GM19468 (cell line): ENCODE measurements at regions not wholly inside any gene's neighbourhood (a gene's known extent, or its start where the extent isn't known, plus 50 kb on each side); places are given as distances from the start of the nearest gene placed in this dataset.
"Not testable (repeated sequence)": the region's sequence is repeated elsewhere in the genome, so short reads cannot be mapped to it uniquely, and the experiment has no call there.

Source experiments
- ATAC-seq: cut with Tn5 transposase; IDR thresholded peaks from one replicate; pipeline ENCODE4 v1.9.1; 2021; ENCODE audit warnings: mild to moderate bottlenecking, moderate library complexity, moderate number of reproducible peaks; ENCODE audit not compliant: unreplicated experiment; ENCODE audit errors: extremely low read depth

DNA sequence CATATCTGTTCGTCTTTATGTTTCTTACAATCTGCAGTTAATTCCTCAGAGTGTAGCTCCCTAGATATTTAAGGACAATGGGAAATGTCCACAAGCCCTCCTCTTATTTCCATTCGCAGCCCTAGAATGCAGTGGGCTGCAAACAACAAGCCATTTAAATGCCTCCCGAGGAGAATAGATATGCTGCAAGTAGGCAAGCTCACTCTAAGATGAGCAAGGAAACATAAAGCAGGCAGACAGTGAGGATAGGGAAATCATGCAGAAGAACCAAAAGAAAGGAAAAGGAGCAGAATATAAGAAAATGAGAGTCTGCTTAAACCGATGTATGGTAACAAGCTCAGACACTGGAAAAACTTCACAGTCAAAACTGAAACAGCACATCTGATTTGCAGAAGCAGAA lies 561.9 kb downstream of the GBE1 start:
- no peak for ATAC-seq

DNA sequence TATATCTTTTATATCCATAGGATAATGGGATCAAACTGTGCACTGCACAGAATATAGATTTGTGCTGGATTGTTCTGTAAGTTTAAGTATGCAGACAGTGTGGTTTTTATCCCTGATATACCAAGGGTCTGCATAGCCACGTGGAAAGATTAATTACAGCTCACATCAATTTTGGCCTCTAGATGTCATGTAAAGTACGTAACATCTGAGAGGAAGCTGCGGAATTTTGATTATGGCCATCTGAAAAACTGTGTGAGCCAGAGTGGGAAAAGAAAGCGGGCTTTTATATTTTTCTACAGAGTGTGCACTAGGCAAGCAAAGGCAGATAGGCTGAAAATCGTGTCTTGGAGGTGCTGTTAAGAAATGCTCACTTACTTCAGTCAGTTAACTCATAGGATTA lies 562.7 kb downstream of the GBE1 start:
- ATAC-seq: no peak

GRCh38 chr3:81198216-81198615 lies 563.2 kb downstream of the GBE1 start:
- ATAC-seq: no peak

- no peak for ATAC-seq
Observed at GRCh38 chr3:81197386-81197785, 564.1 kb downstream of the GBE1 start.

GRCh38 chr3:81195478-81195877 lies 566.0 kb downstream of the GBE1 start:
- no peak for ATAC-seq

GRCh38 chr3:81186412-81186811 lies 575.0 kb downstream of the GBE1 start:
- ATAC-seq: no peak

GRCh38 chr3:81182086-81182875 lies 579.2 kb downstream of the GBE1 start:
- ATAC-seq: not testable (repeated sequence)

GRCh38 chr3:81173514-81173913 lies 587.9 kb downstream of the GBE1 start:
- ATAC-seq: no peak

GRCh38 chr3:81170298-81170697 lies 591.1 kb downstream of the GBE1 start:
- ATAC-seq: no peak

DNA sequence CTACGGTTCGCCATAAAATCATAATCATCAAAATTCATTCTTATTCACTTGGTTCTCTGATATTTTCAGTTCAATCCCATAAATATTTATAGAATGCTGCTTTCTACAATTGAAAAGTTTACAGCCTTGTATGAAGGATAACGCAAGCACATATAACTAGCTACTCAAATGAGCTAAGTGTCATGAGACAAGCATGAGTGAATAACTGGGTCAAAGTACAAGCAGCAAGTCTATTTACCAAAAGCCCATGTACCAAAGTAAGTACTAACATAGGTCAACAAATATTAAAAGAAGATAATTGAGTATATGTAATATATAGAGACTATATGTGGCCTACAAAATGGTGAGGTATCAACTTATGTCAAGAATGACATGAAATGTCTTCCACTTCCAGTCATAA lies 596.6 kb downstream of the GBE1 start:
- ATAC-seq: no peak

- ATAC-seq: no peak
Observed at GRCh38 chr3:81161851-81162250, 599.6 kb downstream of the GBE1 start.

GRCh38 chr3:81161100-81161499 lies 600.3 kb downstream of the GBE1 start:
- ATAC-seq: no peak

GRCh38 chr3:81154611-81155143 lies 606.8 kb downstream of the GBE1 start:
- no peak for ATAC-seq

GRCh38 chr3:81152156-81152555 lies 609.3 kb downstream of the GBE1 start:
- ATAC-seq: no peak

DNA sequence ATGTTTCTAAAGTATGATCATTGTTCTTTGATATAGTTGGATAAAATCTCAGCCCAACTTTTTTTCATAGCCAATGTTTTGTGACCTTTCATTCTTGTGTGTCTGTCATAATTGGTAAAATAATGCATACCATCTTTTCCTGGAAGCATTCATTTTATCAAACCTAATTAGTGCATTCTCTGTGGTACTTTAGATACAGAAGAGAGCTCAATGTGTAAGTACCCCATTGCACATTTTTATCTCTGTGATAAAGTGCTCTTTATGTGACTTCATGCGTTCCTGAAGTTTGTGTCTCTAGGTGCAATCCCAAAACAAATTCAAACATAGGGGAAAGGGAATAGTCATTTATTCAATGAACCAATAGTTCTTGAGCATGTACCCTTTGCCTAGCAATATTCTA lies 628.5 kb downstream of the GBE1 start:
- ATAC-seq: no peak

- ATAC-seq: no peak
Observed at GRCh38 chr3:81105789-81106488, 655.5 kb downstream of the GBE1 start.

DNA sequence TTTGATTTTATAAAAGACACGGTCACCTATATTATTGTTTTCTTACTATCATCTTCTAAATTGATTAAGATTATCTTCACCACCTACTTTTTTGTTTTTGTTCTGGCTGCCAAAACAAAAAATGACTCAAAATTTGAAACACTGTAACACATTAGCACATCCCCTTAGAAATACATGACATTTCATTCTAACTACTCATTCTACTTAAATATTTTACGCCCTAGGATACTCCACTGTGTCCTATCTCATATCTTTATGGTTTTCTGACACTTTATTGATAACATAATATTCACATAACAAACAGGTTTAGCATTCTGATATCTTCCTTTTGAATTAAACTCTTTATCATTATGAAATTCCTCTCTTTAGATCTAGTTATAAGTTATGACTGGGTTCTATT lies 656.2 kb downstream of the GBE1 start:
- ATAC-seq: no peak

DNA sequence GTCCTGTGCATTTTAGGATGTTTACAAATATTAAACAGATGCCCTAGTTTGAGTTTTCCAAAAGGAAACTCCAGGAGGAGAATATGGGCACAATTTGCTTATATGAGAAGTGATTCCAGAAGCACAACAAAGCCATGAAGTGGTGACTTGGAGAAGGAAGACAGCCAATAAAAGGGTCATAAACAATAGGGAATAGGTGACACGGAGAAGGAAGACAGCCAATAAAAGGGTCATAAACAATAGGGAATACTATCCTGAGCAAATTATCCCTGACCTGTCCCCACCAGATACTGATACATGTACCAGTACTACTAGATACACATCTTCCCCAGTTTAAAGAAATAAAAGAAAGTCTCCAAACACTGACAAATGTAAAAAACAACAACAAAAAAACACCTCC lies 663.6 kb downstream of the GBE1 start:
- no peak for ATAC-seq

- ATAC-seq: no peak
Observed at GRCh38 chr3:81095956-81096355, 665.5 kb downstream of the GBE1 start.

GRCh38 chr3:81094986-81095385 lies 666.5 kb downstream of the GBE1 start:
- ATAC-seq: no peak

- ATAC-seq: no peak
Observed at GRCh38 chr3:81087607-81088006, 673.8 kb downstream of the GBE1 start.

DNA sequence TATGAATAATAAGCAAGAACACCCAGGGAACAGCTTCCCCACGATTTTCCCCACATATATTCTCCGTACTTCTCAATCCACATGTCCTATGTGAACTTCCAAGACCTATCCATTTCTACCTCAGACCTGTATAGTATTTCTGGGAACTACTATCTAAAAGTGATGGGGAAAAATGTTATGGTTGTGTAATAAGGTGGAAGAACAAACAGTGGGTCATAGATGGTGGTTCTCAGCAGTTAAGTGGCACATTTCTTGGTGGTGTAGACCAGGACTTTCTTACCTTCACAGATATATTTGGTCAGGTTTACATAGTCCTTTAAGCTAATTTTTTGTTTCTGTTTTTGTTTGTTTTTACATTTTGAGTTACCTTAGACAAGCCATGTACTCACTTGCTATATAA lies 675.1 kb downstream of the GBE1 start:
- no peak for ATAC-seq
